ENCODE measurements at regions not wholly inside any gene's neighbourhood (a gene's known extent, or its start where the extent isn't known, plus 50 kb on each side); places are given as distances from the start of the nearest gene placed in this dataset.

- no peak overlapping the region for H3K27ac ChIP-seq (ENCODE audit: low read length)
- H3K4me2 ChIP-seq (ENCODE audit: low read depth, low read length, poor library complexity, severe bottlenecking): no peak overlapping the region
- no peaks in the 10 kb centered on the region for H3K9me3 ChIP-seq (ENCODE audit: low read length)
- H3K36me3 ChIP-seq (ENCODE audit: insufficient read depth, low read length): no peaks in the 10 kb centered on the region
- H3K9me2 ChIP-seq (replicated peaks; ENCODE audit: insufficient read depth, low read length): no peaks in the 10 kb centered on the region
- no peak for DNase-seq
- no peaks in the 10 kb centered on the region for H3K79me2 ChIP-seq (ENCODE audit: low read length)
- no peak overlapping the region for H3K4me3 ChIP-seq (ENCODE audit: low read length)
- H3K27me3 ChIP-seq (ENCODE audit: low read length): no peaks in the 10 kb centered on the region
- H3K9ac ChIP-seq (ENCODE audit: low read length): no peak overlapping the region
- H4K20me1 ChIP-seq (ENCODE audit: insufficient read depth, low read depth, low read length): no peaks in the 10 kb centered on the region
- no peaks in the 10 kb centered on the region for H3K4me1 ChIP-seq (ENCODE audit: low read length)
- no peak overlapping the region for H2AFZ ChIP-seq (ENCODE audit: low read length)
Observed at GRCh38 chr13:23986619-23987018, 89.3 kb upstream of the C1QTNF9B start.

GRCh38 chr13:23987331-23987894, 90.1 kb upstream of the C1QTNF9B start:
- Histone ChIP-seq H3K4me1 (ENCODE audit: low read length) (no peaks in the 10 kb centered on the region), H3K36me3 (ENCODE audit: insufficient read depth, low read length) (no peaks in the 10 kb centered on the region), H3K27me3 (ENCODE audit: low read length) (no peaks in the 10 kb centered on the region), H4K20me1 (ENCODE audit: insufficient read depth, low read depth, low read length) (no peaks in the 10 kb centered on the region), H3K9me3 (ENCODE audit: low read length) (no peaks in the 10 kb centered on the region), H3K79me2 (ENCODE audit: low read length) (no peaks in the 10 kb centered on the region), H3K4me2 (ENCODE audit: low read depth, low read length, poor library complexity, severe bottlenecking) (no peak overlapping the region), H2AFZ (ENCODE audit: low read length) (no peak overlapping the region), H3K9ac (ENCODE audit: low read length) (no peak overlapping the region), H3K27ac (ENCODE audit: low read length) (no peak overlapping the region), H3K4me3 (ENCODE audit: low read length) (no peak overlapping the region), H3K9me2 (replicated peaks; ENCODE audit: insufficient read depth, low read length) (no peaks in the 10 kb centered on the region)
- no peak for DNase-seq

- Histone ChIP-seq H3K36me3 (ENCODE audit: insufficient read depth, low read length) (no peaks in the 10 kb centered on the region), H3K4me1 (ENCODE audit: low read length) (no peaks in the 10 kb centered on the region), H3K4me2 (ENCODE audit: low read depth, low read length, poor library complexity, severe bottlenecking) (no peak overlapping the region), H3K79me2 (ENCODE audit: low read length) (no peaks in the 10 kb centered on the region), H3K9ac (ENCODE audit: low read length) (no peak overlapping the region), H3K27me3 (ENCODE audit: low read length) (no peaks in the 10 kb centered on the region), H3K4me3 (ENCODE audit: low read length) (no peak overlapping the region), H3K27ac (ENCODE audit: low read length) (no peak overlapping the region), H2AFZ (ENCODE audit: low read length) (no peak overlapping the region), H3K9me2 (replicated peaks; ENCODE audit: insufficient read depth, low read length) (no peaks in the 10 kb centered on the region), H3K9me3 (ENCODE audit: low read length) (no peaks in the 10 kb centered on the region), H4K20me1 (ENCODE audit: insufficient read depth, low read depth, low read length) (no peaks in the 10 kb centered on the region)
- no peak for DNase-seq
Observed at GRCh38 chr13:23988546-23989122, 91.3 kb upstream of the C1QTNF9B start.

GRCh38 chr13:23990455-23990854, 93.2 kb upstream of the C1QTNF9B start:
- Histone ChIP-seq H4K20me1 (ENCODE audit: insufficient read depth, low read depth, low read length) (no peaks in the 10 kb centered on the region), H3K9ac (ENCODE audit: low read length) (no peak overlapping the region), H3K27ac (ENCODE audit: low read length) (no peak overlapping the region), H3K4me3 (ENCODE audit: low read length) (no peak overlapping the region), H3K4me1 (ENCODE audit: low read length) (no peaks in the 10 kb centered on the region), H2AFZ (ENCODE audit: low read length) (no peak overlapping the region), H3K9me2 (replicated peaks; ENCODE audit: insufficient read depth, low read length) (no peaks in the 10 kb centered on the region), H3K79me2 (ENCODE audit: low read length) (no peaks in the 10 kb centered on the region), H3K9me3 (ENCODE audit: low read length) (no peaks in the 10 kb centered on the region), H3K36me3 (ENCODE audit: insufficient read depth, low read length) (no peaks in the 10 kb centered on the region), H3K4me2 (ENCODE audit: low read depth, low read length, poor library complexity, severe bottlenecking) (no peak overlapping the region), H3K27me3 (ENCODE audit: low read length) (no peaks in the 10 kb centered on the region)
- no peak for DNase-seq

- H3K79me2 ChIP-seq (ENCODE audit: low read length): no peaks in the 10 kb centered on the region
- no peak overlapping the region for H3K4me2 ChIP-seq (ENCODE audit: low read depth, low read length, poor library complexity, severe bottlenecking)
- H3K9me2 ChIP-seq (replicated peaks; ENCODE audit: insufficient read depth, low read length): no peaks in the 10 kb centered on the region
- H4K20me1 ChIP-seq (ENCODE audit: insufficient read depth, low read depth, low read length): no peaks in the 10 kb centered on the region
- no peaks in the 10 kb centered on the region for H3K27me3 ChIP-seq (ENCODE audit: low read length)
- no peaks in the 10 kb centered on the region for H3K36me3 ChIP-seq (ENCODE audit: insufficient read depth, low read length)
- no peak for DNase-seq
- H3K27ac ChIP-seq (ENCODE audit: low read length): no peak overlapping the region
- H3K9me3 ChIP-seq (ENCODE audit: low read length): no peaks in the 10 kb centered on the region
- no peak overlapping the region for H2AFZ ChIP-seq (ENCODE audit: low read length)
- no peak overlapping the region for H3K9ac ChIP-seq (ENCODE audit: low read length)
- H3K4me3 ChIP-seq (ENCODE audit: low read length): no peak overlapping the region
- no peaks in the 10 kb centered on the region for H3K4me1 ChIP-seq (ENCODE audit: low read length)
Observed at GRCh38 chr13:23991119-23991518, 93.8 kb upstream of the C1QTNF9B start.

GRCh38 chr13:23992781-23993679, 95.7 kb upstream of the C1QTNF9B start:
- H2AFZ ChIP-seq (ENCODE audit: low read length): no peak overlapping the region
- DNase-seq: no peak
- no peak overlapping the region for H3K9ac ChIP-seq (ENCODE audit: low read length)
- no peaks in the 10 kb centered on the region for H3K9me3 ChIP-seq (ENCODE audit: low read length)
- H3K4me2 ChIP-seq (ENCODE audit: low read depth, low read length, poor library complexity, severe bottlenecking): no peak overlapping the region
- no peaks in the 10 kb centered on the region for H3K27me3 ChIP-seq (ENCODE audit: low read length)
- H3K4me3 ChIP-seq (ENCODE audit: low read length): no peak overlapping the region
- H3K36me3 ChIP-seq (ENCODE audit: insufficient read depth, low read length): no peaks in the 10 kb centered on the region
- no peaks in the 10 kb centered on the region for H3K4me1 ChIP-seq (ENCODE audit: low read length)
- no peaks in the 10 kb centered on the region for H4K20me1 ChIP-seq (ENCODE audit: insufficient read depth, low read depth, low read length)
- H3K79me2 ChIP-seq (ENCODE audit: low read length): no peaks in the 10 kb centered on the region
- H3K9me2 ChIP-seq (replicated peaks; ENCODE audit: insufficient read depth, low read length): no peaks in the 10 kb centered on the region
- no peak overlapping the region for H3K27ac ChIP-seq (ENCODE audit: low read length)

GRCh38 chr13:23993680-23993985, 96.3 kb upstream of the C1QTNF9B start:
- H2AFZ ChIP-seq (ENCODE audit: low read length): no peak overlapping the region
- H3K4me3 ChIP-seq (ENCODE audit: low read length): no peak overlapping the region
- DNase-seq: no peak
- no peak overlapping the region for H3K27ac ChIP-seq (ENCODE audit: low read length)
- H3K79me2 ChIP-seq (ENCODE audit: low read length): no peaks in the 10 kb centered on the region
- no peaks in the 10 kb centered on the region for H3K4me1 ChIP-seq (ENCODE audit: low read length)
- H4K20me1 ChIP-seq (ENCODE audit: insufficient read depth, low read depth, low read length): no peaks in the 10 kb centered on the region
- no peak overlapping the region for H3K4me2 ChIP-seq (ENCODE audit: low read depth, low read length, poor library complexity, severe bottlenecking)
- H3K9me3 ChIP-seq (ENCODE audit: low read length): no peaks in the 10 kb centered on the region
- H3K9me2 ChIP-seq (replicated peaks; ENCODE audit: insufficient read depth, low read length): no peaks in the 10 kb centered on the region
- H3K9ac ChIP-seq (ENCODE audit: low read length): no peak overlapping the region
- no peaks in the 10 kb centered on the region for H3K27me3 ChIP-seq (ENCODE audit: low read length)
- no peaks in the 10 kb centered on the region for H3K36me3 ChIP-seq (ENCODE audit: insufficient read depth, low read length)

GRCh38 chr13:23995283-23996073, 98.2 kb upstream of the C1QTNF9B start:
- Histone ChIP-seq H3K27ac (ENCODE audit: low read length) (no peak overlapping the region), H3K9me2 (replicated peaks; ENCODE audit: insufficient read depth, low read length) (no peaks in the 10 kb centered on the region), H3K27me3 (ENCODE audit: low read length) (no peaks in the 10 kb centered on the region), H3K4me1 (ENCODE audit: low read length) (peaks cover 2% of the 10 kb centered on the region; the same call in 1 of the 2 replicates), H2AFZ (ENCODE audit: low read length) (no peak overlapping the region), H3K4me2 (ENCODE audit: low read depth, low read length, poor library complexity, severe bottlenecking) (no peak overlapping the region), H3K9ac (ENCODE audit: low read length) (no peak overlapping the region), H4K20me1 (ENCODE audit: insufficient read depth, low read depth, low read length) (no peaks in the 10 kb centered on the region), H3K9me3 (ENCODE audit: low read length) (no peaks in the 10 kb centered on the region), H3K79me2 (ENCODE audit: low read length) (no peaks in the 10 kb centered on the region), H3K4me3 (ENCODE audit: low read length) (no peak overlapping the region), H3K36me3 (ENCODE audit: insufficient read depth, low read length) (no peaks in the 10 kb centered on the region)
- DNase-seq: no peak
